ENCODE measurements at regions not wholly inside any gene's neighbourhood (a gene's known extent, or its start where the extent isn't known, plus 50 kb on each side); places are given as distances from the start of the nearest gene placed in this dataset.

- no peak for DNase-seq
These were observed 684.6 kb upstream of the ACO1 start for GRCh38 chr9:31699836-31700235.

GRCh38 chr9:31700252-31701045 is 684.0 kb upstream of the ACO1 start:
- DNase-seq: no peak

GRCh38 chr9:31702957-31703356 is 681.5 kb upstream of the ACO1 start:
- no peak for DNase-seq

- no peak for DNase-seq
These were observed 669.2 kb upstream of the ACO1 start for GRCh38 chr9:31715250-31715649.

- no peak for DNase-seq
These were observed 665.2 kb upstream of the ACO1 start for GRCh38 chr9:31719262-31719661.

- no peak for DNase-seq
These were observed 654.0 kb upstream of the ACO1 start for GRCh38 chr9:31730398-31730797.

- DNase-seq: no peak
These were observed 651.3 kb upstream of the ACO1 start for GRCh38 chr9:31733166-31733565.

GRCh38 chr9:31736581-31737179 is 647.8 kb upstream of the ACO1 start:
- DNase-seq: no peak

- no peak for DNase-seq
These were observed 643.7 kb upstream of the ACO1 start for GRCh38 chr9:31740705-31741104.

- no peak for DNase-seq
These were observed 639.9 kb upstream of the ACO1 start for GRCh38 chr9:31744589-31744988.

GRCh38 chr9:31745468-31745867 is 639.0 kb upstream of the ACO1 start:
- DNase-seq: no peak

GRCh38 chr9:31745886-31746285 is 638.6 kb upstream of the ACO1 start:
- no peak for DNase-seq

- no peak for DNase-seq
These were observed 630.7 kb upstream of the ACO1 start for GRCh38 chr9:31753756-31754155.

- peak; percentile 43 for DNase-seq
These were observed 624.7 kb upstream of the ACO1 start for GRCh38 chr9:31759703-31760102.

GRCh38 chr9:31774021-31774420 is 610.4 kb upstream of the ACO1 start:
- peak; percentile 14 for DNase-seq

- DNase-seq: no peak
These were observed 609.9 kb upstream of the ACO1 start for GRCh38 chr9:31774571-31774970.

- no peak for DNase-seq
These were observed 608.0 kb upstream of the ACO1 start for GRCh38 chr9:31776471-31776870.

- DNase-seq: peak; percentile 62
These were observed 601.0 kb upstream of the ACO1 start for GRCh38 chr9:31783491-31783890.

- no peak for DNase-seq
These were observed 593.7 kb upstream of the ACO1 start for GRCh38 chr9:31790720-31791119.

GRCh38 chr9:31799953-31800609 is 584.4 kb upstream of the ACO1 start:
- peak; percentile 34 for DNase-seq

- no peak for DNase-seq
These were observed 576.7 kb upstream of the ACO1 start for GRCh38 chr9:31807574-31808256.

- DNase-seq: peak; percentile 3
These were observed 575.7 kb upstream of the ACO1 start for GRCh38 chr9:31808766-31809165.

GRCh38 chr9:31820426-31820825 is 564.0 kb upstream of the ACO1 start:
- DNase-seq: no peak

GRCh38 chr9:31821583-31821982 is 562.9 kb upstream of the ACO1 start:
- DNase-seq: no peak
